ENCODE measurements at regions not wholly inside any gene's neighbourhood (a gene's known extent, or its start where the extent isn't known, plus 50 kb on each side); places are given as distances from the start of the nearest gene placed in this dataset.
A peak's percentile ranks its signal among the peaks of the same experiment; 100 is the strongest.

GRCh38 chr11:69578167-69578566, 62.8 kb upstream of the CCND1 start:
- Histone ChIP-seq H3K27me3 (ENCODE audit: control insufficient read depth, insufficient read depth, low read length) (peaks cover 3% of the 10 kb centered on the region), H3K4me3 (ENCODE audit: low read depth, low read length) (no peak overlapping the region), H3K36me3 (ENCODE audit: control insufficient read depth, insufficient read depth, low read length) (no peaks in the 10 kb centered on the region)
- no peak for TF ChIP-seq CTCF (IDR thresholded peaks at IDR 0.05; ENCODE audit: insufficient read depth, low read length, severe bottlenecking)
- FAIRE-seq (peak; percentile 64), DNase-seq (ENCODE audit: low read depth) (no peak)

- DNase-seq (ENCODE audit: low read depth): no peak
- FAIRE-seq: no peak
- no peak for TF ChIP-seq CTCF (IDR thresholded peaks at IDR 0.05; ENCODE audit: insufficient read depth, low read length, severe bottlenecking)
- Histone ChIP-seq H3K36me3 (ENCODE audit: control insufficient read depth, insufficient read depth, low read length) (no peaks in the 10 kb centered on the region), H3K27me3 (ENCODE audit: control insufficient read depth, insufficient read depth, low read length) (no peaks in the 10 kb centered on the region), H3K4me3 (ENCODE audit: low read depth, low read length) (no peak overlapping the region)
These were observed 60.4 kb upstream of the CCND1 start for GRCh38 chr11:69580529-69580928.

DNA sequence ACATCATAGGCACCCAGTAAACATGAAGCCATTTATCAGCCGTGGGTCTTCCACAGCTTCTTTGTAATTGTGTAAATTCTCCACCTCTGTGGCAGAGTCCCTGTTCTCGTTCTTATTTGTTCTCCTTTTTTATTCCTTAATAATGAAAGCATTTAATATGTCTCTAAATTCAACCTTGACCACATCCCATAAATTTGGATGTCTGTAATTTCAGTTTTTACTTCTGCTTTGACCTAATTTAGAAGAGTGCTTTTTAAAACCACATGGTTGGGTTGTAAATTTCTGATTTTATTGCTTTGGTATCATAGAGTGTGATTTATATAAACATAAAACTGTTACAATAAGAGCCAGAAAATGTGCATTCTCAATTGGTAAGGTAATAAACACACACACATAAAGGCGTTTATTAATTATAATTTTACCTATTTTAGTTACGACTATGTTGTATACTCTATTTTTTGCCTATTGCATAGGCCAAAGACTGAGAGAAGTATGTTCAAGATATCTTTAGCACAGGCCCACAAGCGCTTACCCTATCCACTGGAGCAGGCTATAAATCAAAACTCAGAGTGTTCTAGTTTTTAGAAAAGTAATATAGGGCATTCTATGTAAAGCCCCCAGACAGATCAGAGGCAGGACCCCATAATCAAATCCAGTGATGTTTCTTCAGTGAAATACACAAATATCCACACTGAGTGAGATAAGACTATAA, 58.0 kb upstream of the CCND1 start:
- TF ChIP-seq CTCF (IDR thresholded peaks at IDR 0.05; ENCODE audit: insufficient read depth, low read length, severe bottlenecking): no peak
- no peaks in the 10 kb centered on the region for H3K27me3 ChIP-seq (ENCODE audit: control insufficient read depth, insufficient read depth, low read length)
- no peak for FAIRE-seq

DNA sequence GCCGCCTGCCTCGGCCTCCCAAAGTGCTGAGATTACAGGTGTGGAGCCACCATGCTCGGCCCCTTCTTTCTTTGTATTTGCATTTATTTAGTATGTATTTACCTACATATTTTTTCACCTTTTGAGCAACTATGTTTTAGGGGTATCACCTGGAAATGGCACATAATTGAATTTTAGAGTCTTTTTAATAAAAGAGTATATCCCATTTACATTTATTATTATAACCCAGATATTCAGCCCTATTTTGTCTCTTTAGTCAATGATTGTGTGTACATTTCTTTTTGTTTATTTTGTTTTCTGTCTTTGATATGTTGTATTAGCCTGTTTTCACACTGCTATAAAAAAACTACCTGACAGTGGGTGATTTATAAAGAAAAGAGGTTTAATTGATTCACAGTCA, 56.8 kb upstream of the CCND1 start:
- DNase-seq (ENCODE audit: low read depth): no peak
- no peak for FAIRE-seq
- Histone ChIP-seq H3K36me3 (ENCODE audit: control insufficient read depth, insufficient read depth, low read length) (no peaks in the 10 kb centered on the region), H3K27me3 (ENCODE audit: control insufficient read depth, insufficient read depth, low read length) (no peaks in the 10 kb centered on the region), H3K4me3 (ENCODE audit: low read depth, low read length) (no peak overlapping the region)
- no peak for TF ChIP-seq CTCF (IDR thresholded peaks at IDR 0.05; ENCODE audit: insufficient read depth, low read length, severe bottlenecking)

More for the DNA sequence above, 58.0 kb upstream of the CCND1 start:
- no peaks in the 10 kb centered on the region for H3K36me3 ChIP-seq (ENCODE audit: control insufficient read depth, insufficient read depth, low read length)
- H3K4me3 ChIP-seq (ENCODE audit: low read depth, low read length): no peak overlapping the region
- no peak for DNase-seq (ENCODE audit: low read depth)

DNA sequence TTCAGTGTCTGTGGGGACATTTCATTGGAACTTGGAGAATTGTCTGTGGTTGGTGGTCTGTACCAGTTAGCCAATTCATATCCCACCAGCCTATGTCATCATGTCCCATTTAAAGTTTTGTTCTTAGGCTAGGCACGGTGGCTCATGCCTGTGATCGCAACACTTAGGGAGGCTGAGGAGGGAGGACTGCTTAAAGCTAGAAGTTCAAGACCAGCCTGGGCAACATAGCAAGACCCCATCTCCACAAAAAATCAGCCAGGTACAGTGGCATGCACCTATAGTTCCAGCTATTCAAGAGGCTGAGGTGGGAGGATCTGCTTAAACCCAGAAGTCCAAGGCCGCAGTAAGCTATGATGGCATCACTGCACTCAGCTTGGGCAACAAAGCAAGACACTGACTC, 55.6 kb upstream of the CCND1 start:
- Histone ChIP-seq H3K36me3 (ENCODE audit: control insufficient read depth, insufficient read depth, low read length) (no peaks in the 10 kb centered on the region), H3K4me3 (ENCODE audit: low read depth, low read length) (no peak overlapping the region), H3K27me3 (ENCODE audit: control insufficient read depth, insufficient read depth, low read length) (no peaks in the 10 kb centered on the region)
- no peak for TF ChIP-seq CTCF (IDR thresholded peaks at IDR 0.05; ENCODE audit: insufficient read depth, low read length, severe bottlenecking)
- FAIRE-seq (no peak), DNase-seq (ENCODE audit: low read depth) (no peak)

Data from bronchial epithelial cell (primary cell).